ENCODE measurements at regions not wholly inside any gene's neighbourhood (a gene's known extent, or its start where the extent isn't known, plus 50 kb on each side); places are given as distances from the start of the nearest gene placed in this dataset.

- no peak for TF ChIP-seq CTCF (IDR thresholded peaks at IDR 0.05)
- no peaks in the 10 kb centered on the region for H3K4me1 ChIP-seq (ENCODE audit: insufficient read depth, low read length)
- DNase-seq (no peak), ATAC-seq (ENCODE audit: poor library complexity) (no peak)
- no peak overlapping the region for H3K27ac Mint-ChIP-seq
- H3K27me3 ChIP-seq (ENCODE audit: control insufficient read depth in 1 of 2, insufficient read depth in 2 of 2, low read length in 2 of 2): peaks cover 4 to 6% of the 10 kb centered on the region in 2 experiments
- no peak overlapping the region for H3K4me3 ChIP-seq (ENCODE audit: low read length)
- no peaks in the 10 kb centered on the region for H3K9me3 Mint-ChIP-seq
- CTCF ChIA-PET: no interaction called here
- POLR2A ChIA-PET: no interaction called here
- H3K36me3 ChIP-seq (ENCODE audit: insufficient read depth, low read length): no peaks in the 10 kb centered on the region
- no peaks in the 10 kb centered on the region for H3K36me3 Mint-ChIP-seq (ENCODE audit: low read depth)
- H3K9me3 ChIP-seq (ENCODE audit: control insufficient read depth in 1 of 2, insufficient read depth in 1 of 2, low read length in 2 of 2): peaks cover 0 to 4% of the 10 kb centered on the region in 2 experiments
- intact Hi-C loops (cut with DNase I, micrococcal nuclease): loop anchor here in 1 of 2 experiments (5.0 kb wide), 1 partner anchor 498 kb away; no protein-coding TSS in a partner anchor
- H3K27ac ChIP-seq (ENCODE audit: low read depth in 1 of 2, low read length in 2 of 2): no peak overlapping the region
- H3K4me1 Mint-ChIP-seq (ENCODE audit: low read depth): peaks cover 5% of the 10 kb centered on the region
- peaks cover 13% of the 10 kb centered on the region for H3K27me3 Mint-ChIP-seq
- H3K4me3 Mint-ChIP-seq: no peak overlapping the region
These were observed 170.9 kb upstream of the NCAM1 start for GRCh38 chr11:112790286-112790685.

- ATAC-seq (ENCODE audit: poor library complexity) (no peak), DNase-seq (no peak)
- H3K4me1 ChIP-seq (ENCODE audit: insufficient read depth, low read length): no peaks in the 10 kb centered on the region
- H3K36me3 Mint-ChIP-seq (ENCODE audit: low read depth): no peaks in the 10 kb centered on the region
- no peak overlapping the region for H3K27ac Mint-ChIP-seq
- peaks cover 13% of the 10 kb centered on the region for H3K27me3 Mint-ChIP-seq
- peaks cover 5% of the 10 kb centered on the region for H3K4me1 Mint-ChIP-seq (ENCODE audit: low read depth)
- H3K27me3 ChIP-seq (ENCODE audit: control insufficient read depth in 1 of 2, insufficient read depth in 2 of 2, low read length in 2 of 2): peaks cover 0 to 6% of the 10 kb centered on the region in 2 experiments
- TF ChIP-seq CTCF (IDR thresholded peaks at IDR 0.05): no peak
- H3K4me3 ChIP-seq (ENCODE audit: low read length): no peak overlapping the region
- no peaks in the 10 kb centered on the region for H3K36me3 ChIP-seq (ENCODE audit: insufficient read depth, low read length)
- ChIA-PET POLR2A (no interaction called here), CTCF (no interaction called here)
- no peak overlapping the region for H3K4me3 Mint-ChIP-seq
- H3K9me3 Mint-ChIP-seq: no peaks in the 10 kb centered on the region
- no peaks in the 10 kb centered on the region for H3K9me3 ChIP-seq (ENCODE audit: control insufficient read depth in 1 of 2, insufficient read depth in 1 of 2, low read length in 2 of 2)
- H3K27ac ChIP-seq (ENCODE audit: low read depth in 1 of 2, low read length in 2 of 2): no peak overlapping the region
- intact Hi-C loops (cut with DNase I, micrococcal nuclease): loop anchor here in 1 of 2 experiments (5.0 kb wide), 1 partner anchor 500 kb away; no protein-coding TSS in a partner anchor
These were observed 169.2 kb upstream of the NCAM1 start for GRCh38 chr11:112792070-112792469.

- H3K4me3 Mint-ChIP-seq: no peak overlapping the region
- H3K9me3 Mint-ChIP-seq: no peaks in the 10 kb centered on the region
- no peak overlapping the region for H3K27ac Mint-ChIP-seq
- Histone ChIP-seq H3K27me3 (ENCODE audit: control insufficient read depth in 1 of 2, insufficient read depth in 2 of 2, low read length in 2 of 2) (peaks cover 0 to 3% of the 10 kb centered on the region in 2 experiments), H3K36me3 (ENCODE audit: insufficient read depth, low read length) (no peaks in the 10 kb centered on the region), H3K27ac (ENCODE audit: low read depth in 1 of 2, low read length in 2 of 2) (no peak overlapping the region), H3K9me3 (ENCODE audit: control insufficient read depth in 1 of 2, insufficient read depth in 1 of 2, low read length in 2 of 2) (no peaks in the 10 kb centered on the region), H3K4me1 (ENCODE audit: insufficient read depth, low read length) (no peaks in the 10 kb centered on the region), H3K4me3 (ENCODE audit: low read length) (no peak overlapping the region)
- no peak for ATAC-seq (ENCODE audit: poor library complexity)
- DNase-seq: no peak
- intact Hi-C loops (cut with DNase I, micrococcal nuclease): loop anchor here in 1 of 2 experiments (5.0 kb wide), 1 partner anchor 501 kb away; no protein-coding TSS in a partner anchor
- TF ChIP-seq CTCF (IDR thresholded peaks at IDR 0.05): no peak
- CTCF ChIA-PET: no interaction called here
- H3K27me3 Mint-ChIP-seq: peaks cover under 1% of the 10 kb centered on the region
- no peaks in the 10 kb centered on the region for H3K36me3 Mint-ChIP-seq (ENCODE audit: low read depth)
- H3K4me1 Mint-ChIP-seq (ENCODE audit: low read depth): peaks cover 5% of the 10 kb centered on the region
- POLR2A ChIA-PET: no interaction called here
These were observed 167.8 kb upstream of the NCAM1 start for GRCh38 chr11:112793416-112793815.

All from CD4-positive, alpha-beta T cell (primary cell).